Smooth muscle cell (in vitro differentiated cells): ENCODE measurements at regions not wholly inside any gene's neighbourhood (a gene's known extent, or its start where the extent isn't known, plus 50 kb on each side); places are given as distances from the start of the nearest gene placed in this dataset.

Experiments used
- DNase-seq: peaks from one replicate; lab custom pipeline; 2025; ENCODE audit not compliant: unreplicated experiment; lab: John Stamatoyannopoulos, UW
- H2AFZ ChIP-seq: fragments of 200-600 bp; sonication (generic); 2 replicates; pipeline ENCODE4 v1.6.0; 2016; ENCODE audit warnings: antibody characterized with exemption, low read depth, mild to moderate bottlenecking
- H3F3A ChIP-seq: fragments of 200-600 bp; sonication (generic); 2 replicates; pipeline ENCODE4 v1.6.0; 2017; ENCODE audit warnings: antibody characterized with exemption, low read depth
- H3K27ac ChIP-seq: fragments of 200-600 bp; sonication (generic); 2 replicates; pipeline ENCODE4 v1.5.1; 2016; ENCODE audit warnings: low read depth, mild to moderate bottlenecking
- H3K27me3 ChIP-seq: fragments of 200-600 bp; sonication (generic); 2 replicates; pipeline ENCODE4 v1.6.1; 2016; ENCODE audit warnings: low read depth, mild to moderate bottlenecking
- H3K36me3 ChIP-seq: fragments of 200-600 bp; sonication (generic); 2 replicates; pipeline ENCODE4 v1.5.1; 2016; ENCODE audit warnings: low read depth
- H3K4me1 ChIP-seq: fragments of 200-600 bp; sonication (generic); 2 replicates; pipeline ENCODE4 v1.5.1; 2016; ENCODE audit warnings: low read depth
- H3K4me2 ChIP-seq: fragments of 200-600 bp; sonication (generic); 2 replicates; pipeline ENCODE4 v1.6.0; 2016; ENCODE audit warnings: mild to moderate bottlenecking
- H3K4me3 ChIP-seq: fragments of 200-600 bp; sonication (generic); 2 replicates; pipeline ENCODE4 v1.5.1; 2016; ENCODE audit warnings: mild to moderate bottlenecking
- H3K79me2 ChIP-seq: fragments of 200-600 bp; sonication (generic); 2 replicates; pipeline ENCODE4 v1.6.0; 2016; ENCODE audit warnings: low read depth, mild to moderate bottlenecking
- H3K9ac ChIP-seq: fragments of 200-600 bp; sonication (generic); 2 replicates; pipeline ENCODE4 v1.6.0; 2016; ENCODE audit warnings: low read depth
- H3K9me3 ChIP-seq: fragments of 200-600 bp; sonication (generic); replicated peaks from 2 replicates; pipeline ENCODE4 v1.5.1; 2016; ENCODE audit warnings: low read depth
- H4K20me1 ChIP-seq: fragments of 200-600 bp; sonication (generic); 2 replicates; pipeline ENCODE4 v1.6.0; 2016; ENCODE audit warnings: low read depth
- WGBS: methylation state at CpG from one replicate; pipeline ENCODE4 v1.1.7; 2016; ENCODE audit warnings: low lambda C conversion rate; 5-methylcytosine and 5-hydroxymethylcytosine counted together
- TF ChIP-seq, protein P1 (sequence below): fragments of 200-600 bp; sonication (generic); IDR thresholded peaks from 2 replicates; pipeline ENCODE4 v1.5.1; 2017; ENCODE audit warnings: borderline replicate concordance, mild to moderate bottlenecking, antibody characterized with exemption; ENCODE audit not compliant: insufficient read depth, poor library complexity, severe bottlenecking

DNA sequence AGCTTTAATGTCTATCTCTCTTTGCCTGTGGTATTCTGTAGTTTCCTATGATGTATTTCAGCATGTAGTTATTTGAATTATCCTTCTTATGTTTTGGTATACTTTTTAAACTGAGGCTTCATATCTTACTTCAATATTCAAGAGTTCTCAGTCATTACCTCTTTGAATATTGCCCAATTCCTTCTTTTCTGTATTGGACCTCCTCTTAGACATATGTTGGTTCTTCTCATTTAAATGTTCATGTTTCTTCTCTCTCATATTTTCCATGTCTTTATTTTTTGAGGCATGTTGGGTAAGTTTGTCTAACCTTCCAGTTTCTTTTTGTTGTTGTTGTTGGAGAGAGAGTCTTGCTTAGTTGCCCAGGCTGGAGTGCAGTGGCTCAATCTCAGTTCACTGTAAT is 140.6 kb downstream of the MRPS6 start:
- Histone ChIP-seq H3K9me3 (no peaks in the 10 kb centered on the region), H4K20me1 (no peaks in the 10 kb centered on the region), H3K4me1 (no peaks in the 10 kb centered on the region), H3K9ac (no peak overlapping the region), H3K27ac (no peak overlapping the region), H3K79me2 (no peaks in the 10 kb centered on the region), H3K27me3 (no peaks in the 10 kb centered on the region), H3K4me3 (no peak overlapping the region), H3K4me2 (no peak overlapping the region), H3F3A (no peaks in the 10 kb centered on the region), H3K36me3 (peaks cover 9% of the 10 kb centered on the region), H2AFZ (no peak overlapping the region)
- DNase-seq, result no peak
- TF ChIP-seq, protein P1, sequence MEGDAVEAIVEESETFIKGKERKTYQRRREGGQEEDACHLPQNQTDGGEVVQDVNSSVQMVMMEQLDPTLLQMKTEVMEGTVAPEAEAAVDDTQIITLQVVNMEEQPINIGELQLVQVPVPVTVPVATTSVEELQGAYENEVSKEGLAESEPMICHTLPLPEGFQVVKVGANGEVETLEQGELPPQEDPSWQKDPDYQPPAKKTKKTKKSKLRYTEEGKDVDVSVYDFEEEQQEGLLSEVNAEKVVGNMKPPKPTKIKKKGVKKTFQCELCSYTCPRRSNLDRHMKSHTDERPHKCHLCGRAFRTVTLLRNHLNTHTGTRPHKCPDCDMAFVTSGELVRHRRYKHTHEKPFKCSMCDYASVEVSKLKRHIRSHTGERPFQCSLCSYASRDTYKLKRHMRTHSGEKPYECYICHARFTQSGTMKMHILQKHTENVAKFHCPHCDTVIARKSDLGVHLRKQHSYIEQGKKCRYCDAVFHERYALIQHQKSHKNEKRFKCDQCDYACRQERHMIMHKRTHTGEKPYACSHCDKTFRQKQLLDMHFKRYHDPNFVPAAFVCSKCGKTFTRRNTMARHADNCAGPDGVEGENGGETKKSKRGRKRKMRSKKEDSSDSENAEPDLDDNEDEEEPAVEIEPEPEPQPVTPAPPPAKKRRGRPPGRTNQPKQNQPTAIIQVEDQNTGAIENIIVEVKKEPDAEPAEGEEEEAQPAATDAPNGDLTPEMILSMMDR, result no peak

DNA sequence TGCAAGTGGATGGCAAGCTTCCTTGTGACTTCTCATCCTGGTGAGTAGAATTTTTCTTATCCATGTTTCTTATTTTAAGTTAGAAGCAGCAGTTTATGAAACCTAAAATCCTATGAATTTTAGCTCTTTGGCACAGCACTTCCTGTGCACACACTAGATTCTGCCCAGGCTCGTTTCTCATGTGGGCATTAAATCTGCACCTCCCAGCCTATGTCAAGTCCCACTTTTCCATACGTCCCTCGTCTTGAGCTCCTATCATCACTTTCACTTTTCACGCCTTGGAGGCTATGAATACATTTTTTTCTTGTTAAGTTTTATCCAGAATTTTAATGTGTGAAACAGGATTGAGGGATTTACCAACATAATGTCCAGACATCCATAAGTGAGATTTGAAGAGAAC is 142.1 kb downstream of the MRPS6 start:
- WGBS, result 69% methylated on average over 4 of the region's 4 CpGs
- DNase-seq, result no peak
- no peak overlapping the region for H2AFZ ChIP-seq

GRCh38 chr21:34215911-34216717 is 142.7 kb downstream of the MRPS6 start:
- no peaks in the 10 kb centered on the region for H3K4me1 ChIP-seq
- no peaks in the 10 kb centered on the region for H3K9me3 ChIP-seq
- WGBS, result 64% methylated on average over 9 of the region's 9 CpGs
- H3K79me2 ChIP-seq, result no peaks in the 10 kb centered on the region
- H3K4me2 ChIP-seq, result no peak overlapping the region
- H3F3A ChIP-seq, result no peaks in the 10 kb centered on the region
- H3K27me3 ChIP-seq, result no peaks in the 10 kb centered on the region
- no peak overlapping the region for H2AFZ ChIP-seq
- no peaks in the 10 kb centered on the region for H4K20me1 ChIP-seq
- peaks cover 9% of the 10 kb centered on the region for H3K36me3 ChIP-seq
- TF ChIP-seq, protein P1, result no peak
- DNase-seq, result no peak
- H3K4me3 ChIP-seq, result no peak overlapping the region
- H3K9ac ChIP-seq, result no peak overlapping the region
- no peak overlapping the region for H3K27ac ChIP-seq

More for the DNA sequence above, 142.1 kb downstream of the MRPS6 start:
- H3K4me3 ChIP-seq, result no peak overlapping the region
- no peaks in the 10 kb centered on the region for H3K27me3 ChIP-seq
- no peaks in the 10 kb centered on the region for H4K20me1 ChIP-seq
- peaks cover 9% of the 10 kb centered on the region for H3K36me3 ChIP-seq
- H3K9me3 ChIP-seq, result no peaks in the 10 kb centered on the region
- no peaks in the 10 kb centered on the region for H3F3A ChIP-seq
- H3K4me2 ChIP-seq, result no peak overlapping the region
- TF ChIP-seq, protein P1, result no peak
- H3K79me2 ChIP-seq, result no peaks in the 10 kb centered on the region
- H3K27ac ChIP-seq, result no peak overlapping the region
- no peaks in the 10 kb centered on the region for H3K4me1 ChIP-seq
- H3K9ac ChIP-seq, result no peak overlapping the region

GRCh38 chr21:34216718-34217032 is 143.3 kb downstream of the MRPS6 start:
- no peak overlapping the region for H2AFZ ChIP-seq
- TF ChIP-seq, protein P1, result no peak
- H3K36me3 ChIP-seq, result peaks cover 9% of the 10 kb centered on the region
- no peak overlapping the region for H3K27ac ChIP-seq
- WGBS, result 65% methylated on average over 2 of the region's 2 CpGs
- no peaks in the 10 kb centered on the region for H3K79me2 ChIP-seq
- no peaks in the 10 kb centered on the region for H3K27me3 ChIP-seq
- no peak overlapping the region for H3K4me2 ChIP-seq
- no peak overlapping the region for H3K4me3 ChIP-seq
- H3K4me1 ChIP-seq, result no peaks in the 10 kb centered on the region
- H3F3A ChIP-seq, result no peaks in the 10 kb centered on the region
- no peaks in the 10 kb centered on the region for H4K20me1 ChIP-seq
- H3K9ac ChIP-seq, result no peak overlapping the region
- no peaks in the 10 kb centered on the region for H3K9me3 ChIP-seq
- DNase-seq, result no peak
